HG03196 (cell line): ENCODE measurements at regions not wholly inside any gene's neighbourhood (a gene's known extent, or its start where the extent isn't known, plus 50 kb on each side); places are given as distances from the start of the nearest gene placed in this dataset.
"Not testable (repeated sequence)": the region's sequence is repeated elsewhere in the genome, so short reads cannot be mapped to it uniquely, and the experiment has no call there.

ENCODE experiments used
- ATAC-seq: cut with Tn5 transposase; IDR thresholded peaks from one replicate; pipeline ENCODE4 v1.9.1; 2021; ENCODE audit not compliant: unreplicated experiment

DNA sequence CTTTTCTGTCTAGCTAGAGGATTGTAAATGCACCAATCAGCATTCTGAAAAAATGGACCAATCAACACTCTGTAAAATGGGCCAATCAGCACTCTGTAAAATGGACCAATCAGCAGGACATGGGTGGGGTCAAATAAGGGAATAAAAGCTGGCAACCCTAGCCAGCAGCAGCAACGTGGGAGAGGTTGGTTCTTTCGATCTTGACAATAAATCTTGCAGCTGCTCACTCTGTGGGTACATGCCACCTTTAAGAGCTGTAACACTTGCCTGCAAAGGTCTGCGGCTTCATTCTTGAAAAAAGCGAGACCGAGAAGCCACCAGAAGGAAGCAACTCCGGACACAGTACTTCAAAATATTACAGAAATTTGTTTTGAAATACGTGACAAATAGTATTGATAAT lies 424.6 kb upstream of the CDH9 start:
- no peak for ATAC-seq

DNA sequence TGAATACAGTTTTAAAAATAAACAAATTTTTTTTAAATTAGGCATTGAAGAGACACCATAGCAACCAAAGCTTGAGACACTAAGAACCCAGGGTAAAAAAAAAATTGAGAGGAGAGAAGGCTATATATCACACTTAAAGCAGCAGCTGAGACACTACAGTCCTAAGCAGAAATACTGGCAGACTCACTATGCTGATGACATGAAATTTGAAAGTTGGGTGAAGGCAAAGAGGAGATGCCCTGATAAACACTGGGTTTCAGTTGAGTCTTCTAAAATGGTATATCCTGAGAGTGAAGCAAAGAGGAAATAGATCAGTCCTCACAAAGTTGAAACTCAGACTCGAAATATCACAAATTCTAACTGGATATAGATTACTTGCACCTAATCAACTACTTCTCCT lies 419.9 kb upstream of the CDH9 start:
- ATAC-seq = no peak

DNA sequence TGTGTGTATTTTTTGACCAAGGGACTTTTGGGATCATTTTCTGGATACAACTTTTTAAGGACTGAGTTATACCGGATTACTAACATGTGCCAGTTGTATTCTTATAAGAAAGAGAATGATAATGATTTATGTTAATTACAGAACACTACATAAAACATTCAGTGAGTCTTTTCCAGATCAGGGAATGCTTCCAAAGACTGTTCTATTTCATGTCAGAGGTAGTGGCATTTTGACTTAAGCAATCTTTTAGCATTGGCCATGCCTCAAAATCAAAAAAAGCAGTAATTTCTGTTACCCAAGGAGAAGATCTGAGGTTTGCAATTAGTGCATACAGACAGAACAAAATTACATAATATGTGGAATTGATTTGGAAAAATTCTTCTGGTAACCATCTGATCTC lies 413.0 kb upstream of the CDH9 start:
- ATAC-seq = no peak

DNA sequence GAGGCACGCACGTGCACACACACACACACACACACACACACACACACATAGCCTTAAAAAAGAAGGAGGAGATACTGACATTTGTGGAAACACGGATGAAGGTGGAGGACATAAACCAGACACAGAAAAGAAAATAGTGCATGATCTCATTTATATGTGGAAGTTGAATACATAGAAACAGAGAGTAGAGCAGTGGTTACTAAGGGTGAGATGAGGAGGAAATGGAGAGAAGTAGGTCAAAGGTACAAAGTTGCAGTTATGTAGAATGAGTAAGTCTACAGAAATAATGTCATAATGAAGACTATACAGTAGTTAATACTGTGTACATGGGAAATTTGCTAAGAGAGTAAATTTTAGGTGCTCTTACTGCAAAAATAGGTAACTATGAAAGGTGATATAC lies 412.2 kb upstream of the CDH9 start:
- ATAC-seq = no peak

DNA sequence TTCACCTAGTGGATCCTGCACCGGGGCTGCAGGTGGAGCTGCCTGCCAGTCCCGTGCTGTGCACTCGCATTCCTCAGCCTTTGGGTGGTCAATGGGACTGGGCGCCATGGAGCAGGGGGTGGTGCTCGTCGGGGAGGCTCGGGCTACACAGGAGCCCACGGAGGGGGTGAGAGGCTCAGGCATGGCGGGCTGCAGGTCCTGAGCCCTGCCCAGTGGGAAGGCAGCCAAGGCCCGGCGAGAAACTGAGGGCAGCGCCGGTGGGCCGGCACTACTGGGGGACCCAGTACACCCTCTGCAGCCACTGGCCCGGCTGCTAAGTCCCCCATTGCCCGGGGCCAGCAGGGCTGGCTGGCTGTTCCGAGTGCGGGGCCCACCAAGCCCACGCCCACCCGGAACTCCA lies 401.0 kb upstream of the CDH9 start:
- ATAC-seq = not testable (repeated sequence)

DNA sequence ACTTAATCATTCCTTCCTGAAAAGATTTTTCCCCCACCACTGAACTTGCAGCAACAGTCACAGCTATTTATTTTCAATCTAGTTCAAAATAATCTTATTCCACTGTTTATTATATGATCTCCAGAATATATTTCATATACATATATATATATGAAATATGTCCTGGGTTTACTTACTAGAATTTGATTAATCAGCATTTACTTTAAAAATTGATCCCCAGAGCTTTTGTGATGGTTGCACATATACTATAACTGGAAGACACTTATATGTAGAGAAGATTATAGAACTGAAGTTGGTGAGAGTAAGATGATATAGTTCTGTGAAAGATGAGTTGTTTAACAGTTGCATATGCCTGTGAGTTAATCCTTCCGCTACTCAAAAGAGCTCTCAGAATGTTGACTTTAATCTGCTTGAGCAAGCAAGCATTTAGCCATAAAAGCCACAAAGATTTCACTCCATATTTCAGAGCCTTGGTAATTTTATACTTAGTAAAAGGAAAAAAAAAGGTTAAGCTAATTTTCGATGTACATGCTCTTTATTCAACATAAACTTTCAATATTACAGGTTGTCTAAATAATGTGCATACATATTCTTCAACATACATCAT lies 399.3 kb upstream of the CDH9 start:
- ATAC-seq = no peak

DNA sequence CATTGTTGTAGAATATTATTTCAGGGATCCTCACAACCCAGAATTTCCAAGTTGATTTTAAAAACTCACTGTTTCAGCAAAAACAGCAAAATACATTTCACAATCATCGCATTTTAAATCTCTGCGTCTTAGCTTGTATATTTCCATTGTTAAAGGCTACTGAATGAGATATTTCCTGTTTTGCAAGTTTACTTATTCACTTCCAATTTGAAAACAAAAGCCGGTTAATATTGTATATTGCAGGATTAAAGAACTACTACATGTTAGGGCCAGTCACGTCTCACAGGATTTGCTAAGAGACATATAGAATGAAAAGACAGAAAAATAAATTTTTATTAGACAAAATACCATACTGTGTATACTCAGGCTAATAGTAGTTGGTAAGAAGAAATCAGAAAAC lies 395.9 kb upstream of the CDH9 start:
- ATAC-seq = no peak

DNA sequence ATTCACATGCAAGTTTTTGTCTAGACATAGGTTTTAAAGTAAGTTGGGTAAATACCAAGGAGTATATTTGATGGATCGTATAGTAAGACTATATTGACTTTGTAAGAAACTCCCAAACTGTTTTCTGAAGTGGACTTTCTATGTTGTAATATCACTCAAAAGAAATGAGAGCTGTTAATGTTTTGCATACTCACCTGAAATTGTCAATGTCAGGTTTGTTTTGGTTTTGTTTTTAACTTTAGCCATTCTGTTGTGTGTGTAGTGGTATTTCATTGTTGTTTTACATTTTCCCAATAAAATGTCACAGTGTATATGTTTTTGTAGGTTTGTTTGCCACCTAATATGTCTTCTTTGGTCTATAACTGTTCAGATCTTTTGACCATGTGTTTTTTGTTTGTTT lies 375.7 kb upstream of the CDH9 start:
- no peak for ATAC-seq

DNA sequence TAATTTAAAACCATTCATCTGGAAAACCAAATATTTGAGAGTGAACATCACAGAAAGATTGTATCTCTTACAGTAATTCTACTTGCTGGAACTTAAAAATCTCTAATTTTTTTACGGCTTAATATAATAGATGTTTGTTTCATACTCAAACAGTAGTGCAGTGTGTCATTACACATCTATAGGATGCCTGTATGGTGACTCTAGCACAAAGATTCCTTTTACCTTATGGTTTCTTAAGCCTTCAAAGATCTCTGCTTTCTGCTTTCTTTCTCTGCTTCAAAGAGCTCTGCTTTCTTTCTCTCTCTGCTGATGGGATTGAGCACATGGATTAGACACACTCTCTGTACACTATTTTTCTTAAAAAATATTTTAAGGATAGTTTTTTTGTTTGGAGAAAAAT lies 374.0 kb upstream of the CDH9 start:
- ATAC-seq = no peak

DNA sequence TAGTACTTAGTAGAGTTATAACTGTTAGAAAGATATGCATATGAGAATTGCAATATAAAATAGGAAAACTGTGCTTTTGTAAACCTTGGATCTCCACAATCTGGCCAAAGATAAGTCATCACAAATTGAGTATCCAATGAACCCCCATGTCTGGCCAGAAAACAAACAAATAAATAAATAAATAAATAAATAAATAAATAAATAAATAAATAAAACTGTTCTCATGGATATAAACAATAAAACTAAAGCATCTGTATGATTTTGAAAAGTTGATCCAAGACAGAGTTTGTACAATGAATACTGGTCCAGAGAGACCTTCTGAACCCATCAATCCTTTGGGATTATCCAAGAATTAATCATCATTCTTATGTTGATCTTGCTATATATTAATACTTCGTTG lies 367.6 kb upstream of the CDH9 start:
- no peak for ATAC-seq

DNA sequence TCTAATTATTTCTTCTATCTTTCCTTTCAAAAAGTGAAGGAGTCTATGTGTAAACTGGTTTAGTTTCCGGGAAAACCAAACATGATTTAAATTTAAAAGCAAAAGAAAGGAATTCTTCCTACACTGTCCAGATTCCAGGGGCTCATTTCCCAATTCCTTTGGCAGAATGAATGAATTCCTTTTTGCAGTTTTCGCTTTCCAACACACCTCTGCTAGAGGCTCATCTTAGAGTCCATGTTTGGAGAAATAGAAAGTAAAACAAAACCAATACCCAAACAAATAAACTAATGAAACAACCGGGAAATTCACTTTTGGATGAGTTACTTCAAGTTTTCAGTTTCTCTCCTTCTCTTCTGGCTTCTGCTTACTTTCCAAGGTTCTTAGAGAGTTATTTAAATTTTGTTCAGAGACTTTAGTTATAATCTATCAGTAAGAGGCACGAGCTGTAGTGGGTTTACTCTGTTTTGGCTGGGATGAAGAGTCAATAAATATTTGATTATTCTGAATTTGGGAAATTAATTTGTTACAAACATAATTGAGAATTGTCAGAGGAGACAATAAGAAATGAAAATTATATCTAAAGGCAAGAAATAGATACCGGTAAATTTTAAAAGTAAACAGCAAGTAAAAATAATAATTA lies 365.0 kb upstream of the CDH9 start:
- ATAC-seq = no peak

DNA sequence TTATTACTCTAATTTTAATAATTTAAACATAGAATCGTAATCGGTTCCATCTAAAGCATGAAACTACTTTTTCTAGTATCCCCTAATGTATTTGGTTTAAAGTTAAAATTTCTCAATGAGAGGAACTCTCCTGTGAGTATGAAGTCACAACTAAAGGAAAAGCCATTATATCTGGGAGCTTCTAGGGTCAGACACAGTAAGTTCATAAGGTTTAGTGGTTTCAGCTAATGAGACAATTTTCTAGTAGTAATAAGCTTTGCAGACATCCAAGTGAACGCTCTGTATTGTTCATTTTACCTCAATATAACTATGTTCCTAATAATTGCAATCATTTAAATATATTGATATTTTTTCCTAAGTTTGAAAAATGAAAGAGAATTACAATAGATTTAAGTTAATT lies 364.4 kb upstream of the CDH9 start:
- no peak for ATAC-seq

DNA sequence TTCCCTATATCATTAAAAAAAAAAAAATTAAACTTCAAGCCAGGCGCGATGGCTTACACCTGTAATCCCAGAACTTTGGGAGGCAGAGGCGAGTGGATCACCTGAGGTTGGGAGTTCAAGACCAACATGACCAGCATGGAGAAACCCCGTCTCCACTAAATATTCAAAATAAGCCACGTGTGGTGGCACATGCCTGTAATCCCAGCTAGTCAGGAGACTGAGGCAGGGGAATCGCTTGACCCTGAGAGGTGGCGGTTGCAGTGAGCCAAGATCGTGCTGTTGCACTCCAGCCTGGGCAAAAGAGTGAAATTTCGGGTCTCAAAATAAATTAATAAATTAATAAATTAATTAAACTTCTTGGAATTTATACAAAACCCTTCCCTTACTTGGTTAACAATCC lies 358.6 kb upstream of the CDH9 start:
- ATAC-seq = no peak

DNA sequence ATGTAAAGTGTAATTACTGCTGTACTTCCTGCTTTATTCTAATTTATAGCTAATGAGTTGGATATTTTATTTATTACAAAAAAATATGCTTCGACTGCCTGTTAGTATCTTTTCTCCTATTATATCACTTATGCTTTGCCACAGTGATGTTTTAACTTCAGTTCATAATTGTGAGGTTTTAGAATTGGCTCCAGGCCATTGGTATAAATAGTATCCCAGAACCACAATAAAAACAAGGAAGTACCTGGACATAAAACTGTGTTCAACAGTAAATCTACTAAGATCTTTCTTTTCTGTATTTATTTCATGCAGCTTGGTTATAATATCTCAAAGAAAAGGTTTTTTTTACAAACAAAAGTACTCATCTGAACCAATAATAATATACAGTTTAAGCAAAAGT lies 354.3 kb upstream of the CDH9 start:
- ATAC-seq = no peak

DNA sequence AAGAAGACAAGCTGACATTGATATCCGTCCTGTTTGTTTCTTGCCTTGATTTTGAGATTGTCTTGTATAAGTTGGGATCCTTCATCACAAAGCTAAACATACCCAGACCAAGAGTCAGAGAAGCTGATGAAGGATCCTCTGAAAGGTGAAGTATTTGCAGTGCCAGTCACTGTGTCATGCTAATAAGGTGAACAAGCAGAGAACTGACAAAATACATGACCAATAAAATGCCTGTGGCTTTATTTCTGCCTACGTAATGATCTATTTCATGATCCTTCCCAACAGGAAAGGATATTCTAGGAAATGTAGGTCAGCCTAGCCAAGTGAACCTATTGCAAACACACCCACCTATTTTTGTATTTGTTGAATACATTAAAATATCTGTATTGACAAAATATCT lies 351.3 kb upstream of the CDH9 start:
- no peak for ATAC-seq

DNA sequence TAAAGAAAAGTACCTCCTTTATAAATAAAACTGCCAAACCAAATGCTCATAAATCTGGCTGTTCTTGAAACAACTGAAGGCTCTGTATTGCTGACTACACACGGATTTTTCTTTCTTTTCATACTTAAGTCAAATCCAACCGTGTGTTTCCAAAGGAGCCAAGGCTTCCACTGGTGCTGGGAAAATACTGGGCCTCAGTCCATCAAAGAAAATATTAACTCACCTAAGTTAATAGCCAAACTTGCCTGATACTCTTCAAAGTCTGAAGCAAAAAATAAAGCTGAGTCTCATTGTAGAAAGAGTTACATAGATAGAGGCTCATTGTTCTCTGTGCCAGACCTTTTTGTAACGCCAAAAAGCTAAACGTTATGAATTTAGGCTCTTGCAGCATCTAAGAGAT lies 350.4 kb upstream of the CDH9 start:
- ATAC-seq = no peak

DNA sequence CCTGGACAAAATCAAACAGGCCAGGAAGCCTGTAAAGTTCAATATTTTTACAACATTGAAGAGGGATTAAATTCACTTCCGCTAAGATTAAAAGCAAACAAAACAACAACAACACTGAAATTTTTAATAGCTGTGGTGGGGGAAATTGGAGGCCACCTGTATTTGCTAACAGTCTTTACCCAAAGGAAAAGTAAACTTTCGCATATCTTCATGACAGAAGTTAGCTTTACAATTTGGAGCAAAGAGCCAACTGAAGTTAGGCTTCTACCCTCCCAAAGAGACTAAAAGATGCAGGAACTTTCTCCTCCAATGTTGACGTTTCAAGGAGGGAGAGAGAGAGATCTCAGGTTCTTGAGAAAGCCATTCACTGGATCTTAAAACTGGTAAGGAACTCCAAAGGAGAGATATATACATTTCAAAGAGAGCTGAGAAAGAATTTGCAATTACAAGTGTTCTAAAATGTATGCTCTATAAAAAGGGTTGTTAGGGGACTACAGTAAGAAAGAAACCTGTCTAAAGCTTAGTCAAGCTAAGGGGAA lies 349.2 kb upstream of the CDH9 start:
- no peak for ATAC-seq

DNA sequence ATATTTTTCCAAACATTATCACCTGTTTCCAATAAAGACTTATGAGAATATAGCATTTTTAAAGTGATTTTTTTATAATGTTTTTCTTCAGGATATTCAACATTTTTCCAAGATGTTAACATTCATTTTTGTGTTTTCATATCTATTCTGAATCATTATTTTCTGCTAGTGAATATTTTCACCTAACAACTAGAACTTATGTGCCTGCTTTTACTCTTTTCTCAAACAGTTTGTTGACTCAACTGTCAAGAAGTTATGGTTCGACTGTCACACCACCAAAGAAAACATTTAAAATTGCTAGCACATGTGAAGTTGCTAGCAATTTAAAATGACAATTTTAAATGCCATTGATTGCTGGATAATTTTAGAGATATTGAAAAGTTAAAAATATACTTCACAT lies 343.3 kb upstream of the CDH9 start:
- no peak for ATAC-seq

DNA sequence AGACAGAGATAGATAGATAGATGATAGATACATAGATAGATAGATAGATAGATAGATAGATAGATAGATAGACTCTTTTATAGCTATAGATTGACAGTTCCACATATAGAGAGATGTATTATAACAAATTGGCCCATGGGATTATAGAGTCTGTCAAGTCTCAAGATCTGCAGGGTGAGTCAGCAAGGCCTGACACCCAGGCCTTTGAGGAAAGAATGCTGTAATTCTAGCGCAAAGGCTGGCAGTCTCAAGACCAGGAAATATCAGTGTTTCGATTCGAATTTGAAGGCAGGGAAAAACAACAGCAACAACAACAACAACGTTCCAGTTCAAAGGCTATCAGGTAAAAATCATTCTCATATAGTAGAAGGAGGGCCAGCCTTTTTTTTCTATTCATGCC lies 339.2 kb upstream of the CDH9 start:
- no peak for ATAC-seq

DNA sequence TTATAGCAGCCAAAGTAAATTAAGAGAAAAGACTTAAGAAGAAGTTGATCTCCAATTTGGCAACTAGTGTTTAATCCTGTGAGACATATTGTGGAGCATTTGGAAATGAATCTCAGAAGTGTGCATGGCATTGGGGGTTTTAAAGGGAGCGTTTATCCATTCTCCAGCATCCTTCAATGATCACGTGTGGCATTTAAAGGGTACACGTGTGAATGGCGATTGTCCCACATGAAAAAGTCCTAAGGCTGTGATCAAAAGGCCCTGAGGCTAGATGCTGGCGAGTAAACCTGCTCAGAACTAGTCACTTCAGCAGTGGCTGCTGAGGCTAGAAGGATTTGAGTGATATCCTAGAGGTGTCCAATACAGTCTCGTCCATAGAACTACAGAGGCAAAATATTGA lies 315.6 kb upstream of the CDH9 start:
- ATAC-seq = no peak

DNA sequence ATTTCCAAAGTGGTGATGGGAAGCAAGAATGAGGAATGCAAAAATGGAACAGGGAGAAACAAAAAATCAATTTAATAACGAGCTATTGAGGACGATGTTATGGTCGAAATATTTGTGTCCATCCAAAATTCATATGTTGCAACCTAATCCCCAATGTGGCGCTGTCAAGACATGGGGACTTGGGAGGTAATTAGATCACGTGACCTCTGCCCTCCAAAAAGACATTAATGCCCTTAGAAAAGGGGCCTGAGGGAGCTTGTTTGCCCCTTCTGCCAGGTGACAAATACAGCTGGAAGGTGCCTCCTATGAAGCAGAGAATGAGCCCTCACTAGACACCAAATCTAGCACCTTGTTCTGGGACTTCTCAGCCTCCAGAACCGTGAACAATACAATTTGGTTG lies 315.2 kb upstream of the CDH9 start:
- no peak for ATAC-seq

DNA sequence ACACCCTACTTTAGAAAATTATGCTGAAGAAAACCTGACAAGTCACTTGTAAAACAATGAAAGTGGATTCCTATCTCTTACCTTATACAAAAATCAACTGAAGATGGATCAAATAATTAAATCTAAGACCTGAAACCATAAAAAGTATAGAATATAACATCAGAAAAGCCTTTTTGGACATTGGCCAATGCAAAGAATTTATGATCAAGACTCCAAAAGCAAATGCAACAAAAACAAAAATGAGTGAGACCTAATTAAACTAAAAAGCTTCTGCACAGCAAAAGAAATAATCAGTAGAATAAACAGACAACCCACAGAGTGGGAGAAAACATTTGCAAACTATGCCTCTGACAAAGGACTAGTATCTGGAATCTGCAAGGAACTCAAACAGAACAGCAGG lies 303.0 kb upstream of the CDH9 start:
- no peak for ATAC-seq

DNA sequence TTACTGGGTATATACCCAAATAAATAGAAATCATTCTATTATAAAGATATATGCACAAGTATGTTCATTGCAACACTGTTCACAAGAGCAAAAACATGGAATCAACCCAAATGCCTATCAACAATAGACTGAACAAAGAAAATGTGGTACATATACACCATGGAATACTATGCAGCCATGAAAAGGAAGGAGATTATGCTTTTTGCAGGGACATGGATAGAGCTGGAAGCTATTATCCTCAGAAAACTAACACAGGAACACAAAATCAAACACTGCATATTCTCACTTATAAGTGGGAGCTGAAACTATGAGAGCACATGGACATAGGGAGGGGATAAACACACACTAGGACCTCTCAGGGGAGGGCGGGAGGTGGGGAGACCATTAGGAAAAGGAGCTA lies 298.4 kb upstream of the CDH9 start:
- ATAC-seq = no peak
